ENCODE measurements at regions not wholly inside any gene's neighbourhood (a gene's known extent, or its start where the extent isn't known, plus 50 kb on each side); places are given as distances from the start of the nearest gene placed in this dataset.

DNA sequence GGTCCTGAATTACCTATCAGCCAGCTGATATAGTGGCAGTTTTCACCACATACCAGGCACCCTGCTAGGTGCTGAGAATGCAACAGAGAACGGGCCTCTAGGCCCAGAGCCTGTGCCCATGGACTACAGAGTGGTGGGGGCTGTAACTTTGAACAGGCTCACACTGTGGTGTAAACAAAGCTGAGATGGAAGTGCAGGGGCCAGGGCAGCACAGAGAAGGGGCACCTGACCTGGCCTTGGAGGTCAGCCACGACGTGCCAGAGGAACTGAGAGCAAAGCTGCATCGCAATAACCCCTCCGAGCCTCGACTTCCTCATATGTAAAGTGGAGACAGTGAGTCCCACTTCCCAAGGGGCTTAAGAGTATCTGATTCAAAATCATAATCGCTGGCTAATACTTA lies 105.8 kb downstream of the MAFB start:
- no peaks in the 10 kb centered on the region for H3K9me3 Mint-ChIP-seq
- H3K36me3 Mint-ChIP-seq (ENCODE audit: low read depth), result no peaks in the 10 kb centered on the region
- no peak for DNase-seq (ENCODE audit: low spot score)
- no peak overlapping the region for H3K27ac Mint-ChIP-seq
- peaks cover 3% of the 10 kb centered on the region for H3K27me3 Mint-ChIP-seq (ENCODE audit: low read depth)
- H3K4me1 Mint-ChIP-seq (ENCODE audit: low read depth), result no peaks in the 10 kb centered on the region
- H3K4me3 Mint-ChIP-seq, result no peak overlapping the region

DNA sequence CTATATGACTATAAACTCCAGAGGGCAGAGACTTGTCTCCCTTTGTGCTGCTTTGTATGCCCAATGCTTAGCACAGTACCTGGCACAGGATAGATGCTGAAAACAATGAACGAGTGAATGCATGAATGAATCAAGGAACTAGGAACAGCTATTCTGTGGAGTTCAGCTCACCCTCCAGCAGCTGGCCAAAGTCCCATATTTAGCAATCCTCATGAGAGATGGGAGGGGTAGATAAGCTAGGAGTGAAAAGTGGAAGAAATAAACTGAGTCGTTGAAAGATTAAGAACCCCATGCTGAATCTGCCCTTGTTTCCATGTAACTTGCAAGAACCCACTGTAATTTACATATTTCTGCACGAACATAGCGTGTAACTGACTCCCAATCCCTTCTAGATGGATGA lies 106.5 kb downstream of the MAFB start:
- H3K36me3 Mint-ChIP-seq (ENCODE audit: low read depth), result no peaks in the 10 kb centered on the region
- no peak overlapping the region for H3K4me3 Mint-ChIP-seq
- H3K27me3 Mint-ChIP-seq (ENCODE audit: low read depth), result peaks cover 3% of the 10 kb centered on the region
- no peak for DNase-seq (ENCODE audit: low spot score)
- no peak overlapping the region for H3K27ac Mint-ChIP-seq
- no peaks in the 10 kb centered on the region for H3K4me1 Mint-ChIP-seq (ENCODE audit: low read depth)
- H3K9me3 Mint-ChIP-seq, result no peaks in the 10 kb centered on the region

DNA sequence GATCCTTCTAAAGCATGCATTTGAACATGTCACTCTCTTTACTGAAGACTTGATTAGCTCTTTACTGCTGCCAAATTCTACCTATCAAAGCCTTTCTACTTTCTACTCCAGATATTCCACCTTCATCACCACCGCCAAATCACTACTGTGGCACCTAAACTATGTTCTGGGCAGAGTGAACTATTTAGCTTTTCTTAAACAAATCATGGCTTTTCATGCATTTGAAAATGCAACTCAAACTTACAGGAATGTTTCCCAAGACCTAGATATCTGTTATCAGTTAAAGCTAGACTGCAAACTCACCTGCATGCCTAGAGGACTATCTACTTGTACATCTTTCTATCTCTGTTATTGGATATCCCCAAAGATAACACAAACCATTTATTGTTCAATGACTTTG lies 109.3 kb downstream of the MAFB start:
- Mint-ChIP-seq H3K4me3 (no peak overlapping the region), H3K9me3 (no peaks in the 10 kb centered on the region), H3K4me1 (ENCODE audit: low read depth) (no peaks in the 10 kb centered on the region), H3K36me3 (ENCODE audit: low read depth) (no peaks in the 10 kb centered on the region), H3K27me3 (ENCODE audit: low read depth) (peaks cover 3% of the 10 kb centered on the region), H3K27ac (no peak overlapping the region)
- DNase-seq (ENCODE audit: low spot score), result no peak

DNA sequence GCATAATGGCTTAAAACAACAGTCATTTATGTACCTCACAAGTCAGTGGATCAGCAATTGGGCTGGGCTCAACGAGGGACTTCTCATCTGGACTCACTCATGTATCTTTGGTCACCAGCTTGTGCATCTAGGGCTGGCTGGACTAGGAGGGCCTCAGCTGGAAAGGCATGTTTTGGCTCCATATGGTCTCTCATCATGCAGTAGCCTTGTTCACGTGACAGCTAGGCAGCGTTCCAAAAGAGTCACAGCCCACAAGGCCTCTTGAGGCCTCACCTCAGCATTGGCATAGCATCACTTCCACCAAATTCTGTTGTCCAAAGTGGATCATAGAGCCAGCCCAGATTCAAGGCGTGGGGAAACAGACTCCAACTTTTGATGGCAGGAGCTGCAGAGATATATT lies 110.1 kb downstream of the MAFB start:
- Mint-ChIP-seq H3K9me3 (no peaks in the 10 kb centered on the region), H3K27ac (no peak overlapping the region), H3K4me1 (ENCODE audit: low read depth) (no peaks in the 10 kb centered on the region), H3K4me3 (no peak overlapping the region), H3K36me3 (ENCODE audit: low read depth) (no peaks in the 10 kb centered on the region), H3K27me3 (ENCODE audit: low read depth) (peaks cover 3% of the 10 kb centered on the region)
- DNase-seq (ENCODE audit: low spot score), result no peak

DNA sequence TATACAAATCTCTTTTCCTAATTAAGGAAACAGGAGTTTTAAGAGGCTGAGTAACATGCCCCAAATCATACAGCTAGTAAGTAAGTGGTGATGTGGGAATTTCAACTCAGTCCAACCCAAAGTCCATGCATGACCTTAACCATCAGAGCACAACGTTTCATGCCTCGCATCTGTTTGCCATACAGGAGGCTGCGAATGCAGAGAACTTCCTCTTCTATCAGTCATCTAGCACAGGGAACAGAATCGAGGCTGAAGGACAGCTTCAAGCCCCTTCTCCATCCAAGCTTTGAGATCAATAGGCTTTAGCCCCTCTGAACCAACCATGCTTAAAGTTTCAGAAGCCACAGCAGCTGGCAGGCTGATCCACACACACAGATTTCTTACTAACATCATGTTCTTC lies 113.2 kb downstream of the MAFB start:
- Mint-ChIP-seq H3K4me3 (no peak overlapping the region), H3K4me1 (ENCODE audit: low read depth) (no peaks in the 10 kb centered on the region), H3K9me3 (no peaks in the 10 kb centered on the region), H3K27me3 (ENCODE audit: low read depth) (peaks cover 3% of the 10 kb centered on the region), H3K27ac (no peak overlapping the region), H3K36me3 (ENCODE audit: low read depth) (no peaks in the 10 kb centered on the region)
- DNase-seq (ENCODE audit: low spot score), result no peak

DNA sequence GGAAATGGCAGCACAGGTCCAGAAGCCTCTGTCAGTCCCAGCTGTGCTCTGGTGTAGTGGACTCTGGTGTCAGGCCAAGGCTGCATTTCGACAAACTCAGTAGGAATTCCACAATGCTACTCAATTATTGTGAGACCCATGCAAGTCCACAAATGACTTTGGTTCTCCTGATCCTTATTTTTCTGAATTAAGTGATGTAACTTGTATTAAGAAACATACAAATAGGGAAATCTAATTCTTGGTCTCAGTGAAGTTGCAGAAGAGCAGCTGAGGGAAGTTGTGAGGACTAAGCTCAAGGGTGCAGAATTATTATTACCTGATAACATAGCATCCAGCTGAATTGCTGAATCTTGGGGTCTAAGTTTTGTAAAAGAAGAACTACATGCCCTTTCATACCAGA lies 116.8 kb downstream of the MAFB start:
- DNase-seq (ENCODE audit: low spot score), result no peak
- Mint-ChIP-seq H3K9me3 (no peaks in the 10 kb centered on the region), H3K27me3 (ENCODE audit: low read depth) (no peaks in the 10 kb centered on the region), H3K27ac (no peak overlapping the region), H3K4me1 (ENCODE audit: low read depth) (no peaks in the 10 kb centered on the region), H3K36me3 (ENCODE audit: low read depth) (no peaks in the 10 kb centered on the region), H3K4me3 (no peak overlapping the region)

DNA sequence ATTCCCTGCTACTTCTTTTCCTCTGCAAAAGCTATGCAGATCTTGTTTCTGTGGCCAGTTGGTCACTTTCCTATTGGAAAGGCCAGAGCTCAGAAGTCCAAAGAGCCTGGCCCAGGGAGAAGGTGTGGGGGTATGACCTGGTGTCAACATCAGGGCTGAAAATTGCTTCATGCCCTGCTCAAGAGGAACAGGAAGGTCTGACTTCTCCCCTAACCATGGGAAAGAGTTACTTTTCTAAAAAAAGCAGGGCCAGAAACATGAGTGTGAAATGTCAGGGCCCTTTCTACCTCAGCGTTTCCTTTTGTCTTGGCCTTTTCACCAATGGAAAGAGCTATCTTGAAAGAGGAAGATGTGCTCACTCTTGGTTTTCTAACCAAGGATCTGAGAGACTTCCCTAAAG lies 117.4 kb downstream of the MAFB start:
- Mint-ChIP-seq H3K9me3 (no peaks in the 10 kb centered on the region), H3K36me3 (ENCODE audit: low read depth) (no peaks in the 10 kb centered on the region), H3K27ac (no peak overlapping the region), H3K27me3 (ENCODE audit: low read depth) (no peaks in the 10 kb centered on the region), H3K4me1 (ENCODE audit: low read depth) (no peaks in the 10 kb centered on the region), H3K4me3 (no peak overlapping the region)
- no peak for DNase-seq (ENCODE audit: low spot score)

DNA sequence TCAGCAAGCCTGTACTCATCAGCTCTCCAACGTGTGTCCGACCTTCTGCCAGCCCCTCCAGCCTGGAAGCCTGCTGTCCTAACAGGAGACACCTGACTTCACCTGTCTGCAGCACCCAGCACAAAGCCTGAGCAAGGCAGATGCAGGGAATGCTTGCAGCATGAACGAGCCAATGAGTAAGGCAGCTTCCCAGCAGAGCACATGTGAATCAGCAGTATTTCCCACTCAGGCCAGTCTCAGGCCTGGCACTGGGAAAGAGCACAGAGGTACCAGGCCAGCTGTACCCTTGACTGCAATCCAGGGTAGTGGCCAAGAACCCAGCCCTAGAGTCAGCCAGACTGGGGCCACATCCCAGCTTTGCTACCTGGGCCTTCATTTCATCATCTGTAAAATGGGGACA lies 120.8 kb downstream of the MAFB start:
- Mint-ChIP-seq H3K9me3 (no peaks in the 10 kb centered on the region), H3K4me3 (no peak overlapping the region), H3K36me3 (ENCODE audit: low read depth) (no peaks in the 10 kb centered on the region), H3K27me3 (ENCODE audit: low read depth) (no peaks in the 10 kb centered on the region), H3K4me1 (ENCODE audit: low read depth) (no peaks in the 10 kb centered on the region), H3K27ac (no peak overlapping the region)
- no peak for DNase-seq (ENCODE audit: low spot score)

DNA sequence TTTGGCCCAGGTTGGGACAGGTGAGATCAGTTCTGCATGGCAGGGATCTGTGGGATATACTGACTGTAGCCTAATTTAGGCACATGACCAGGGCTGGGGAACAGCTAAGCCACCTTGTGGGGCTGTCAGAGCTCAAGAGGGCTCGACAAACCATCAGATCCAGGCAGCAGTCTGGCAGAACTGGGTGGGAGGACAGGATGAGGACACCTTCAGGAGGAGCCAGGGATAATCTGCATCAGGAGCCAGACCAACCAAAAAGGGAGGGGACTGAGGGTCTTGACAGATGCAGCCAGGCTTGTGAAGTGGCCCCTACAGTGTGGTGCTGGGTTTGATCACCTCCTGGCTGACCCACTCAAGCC lies 123.4 kb downstream of the MAFB start:
- DNase-seq (ENCODE audit: low spot score), result no peak
- no peaks in the 10 kb centered on the region for H3K27me3 Mint-ChIP-seq (ENCODE audit: low read depth)
- H3K4me1 Mint-ChIP-seq (ENCODE audit: low read depth), result no peaks in the 10 kb centered on the region
- no peaks in the 10 kb centered on the region for H3K36me3 Mint-ChIP-seq (ENCODE audit: low read depth)
- no peak overlapping the region for H3K4me3 Mint-ChIP-seq
- H3K9me3 Mint-ChIP-seq, result no peaks in the 10 kb centered on the region
- no peak overlapping the region for H3K27ac Mint-ChIP-seq

DNA sequence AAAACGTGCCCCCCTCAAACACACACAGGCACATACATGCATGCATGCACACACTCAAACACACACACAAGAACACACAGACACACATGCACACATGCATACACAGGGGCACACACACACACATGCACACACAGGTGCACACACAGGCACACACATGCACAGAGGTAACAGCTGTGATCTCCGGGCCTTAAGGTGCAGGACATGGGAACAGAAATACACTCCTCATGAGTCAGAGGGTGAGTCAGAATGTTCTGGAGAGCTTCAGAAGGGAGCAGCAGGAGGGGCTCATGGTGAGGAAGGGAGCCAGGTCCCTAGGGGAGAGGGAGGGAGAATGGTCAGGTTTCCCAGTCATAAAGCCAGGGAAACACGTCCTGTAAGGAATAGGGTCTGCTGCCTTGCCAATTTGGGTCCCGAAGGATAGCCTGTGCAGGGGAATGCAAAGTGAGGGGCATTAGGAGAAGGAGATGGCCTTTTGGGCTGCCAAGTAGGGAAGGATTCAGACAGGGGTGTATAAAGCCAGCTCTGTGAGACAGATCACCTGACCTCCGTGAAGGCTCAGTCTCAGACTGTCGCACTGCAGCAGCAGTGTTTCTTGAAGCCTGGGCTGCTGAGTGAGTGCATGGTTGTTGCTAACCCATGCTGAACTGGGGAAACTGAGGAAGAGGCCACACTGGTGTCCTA lies 123.9 kb downstream of the MAFB start:
- Mint-ChIP-seq H3K9me3 (no peaks in the 10 kb centered on the region), H3K27ac (no peak overlapping the region), H3K4me3 (no peak overlapping the region), H3K27me3 (ENCODE audit: low read depth) (no peaks in the 10 kb centered on the region), H3K4me1 (ENCODE audit: low read depth) (no peaks in the 10 kb centered on the region), H3K36me3 (ENCODE audit: low read depth) (no peaks in the 10 kb centered on the region)
- no peak for DNase-seq (ENCODE audit: low spot score)

DNA sequence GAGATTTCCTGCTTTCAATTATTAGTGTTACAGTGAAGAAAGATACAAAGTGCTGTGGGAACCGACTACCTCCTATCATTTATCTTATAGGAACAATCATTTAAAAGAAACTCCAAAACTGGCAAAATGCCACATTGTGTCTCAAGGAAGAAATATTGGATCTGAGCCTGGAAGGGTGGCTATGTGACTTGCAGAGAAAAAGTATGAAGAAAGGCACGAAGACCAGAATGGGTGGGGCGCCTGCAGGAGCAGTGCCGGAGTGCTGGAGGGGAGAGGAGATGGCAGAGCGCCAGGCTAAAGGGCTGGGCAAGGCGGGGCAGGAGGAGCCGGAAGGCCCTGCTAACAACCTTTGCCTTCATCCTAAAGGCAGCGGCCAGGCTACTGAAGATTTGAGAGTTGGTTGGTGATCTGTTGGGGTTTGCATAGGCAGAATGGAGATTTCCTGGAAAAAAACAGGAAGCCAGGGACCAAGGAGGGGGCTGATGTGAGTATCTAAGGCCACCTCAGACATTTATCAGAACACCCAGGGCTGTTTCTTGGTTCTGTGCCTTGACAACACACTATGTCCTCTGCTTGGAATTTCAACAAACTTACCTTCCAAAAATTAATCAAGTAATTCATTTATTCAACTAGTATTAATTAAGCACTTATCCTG lies 125.6 kb downstream of the MAFB start:
- Mint-ChIP-seq H3K4me1 (ENCODE audit: low read depth) (no peaks in the 10 kb centered on the region), H3K27ac (no peak overlapping the region), H3K4me3 (no peak overlapping the region), H3K36me3 (ENCODE audit: low read depth) (no peaks in the 10 kb centered on the region), H3K27me3 (ENCODE audit: low read depth) (no peaks in the 10 kb centered on the region), H3K9me3 (no peaks in the 10 kb centered on the region)
- DNase-seq (ENCODE audit: low spot score), result no peak

DNA sequence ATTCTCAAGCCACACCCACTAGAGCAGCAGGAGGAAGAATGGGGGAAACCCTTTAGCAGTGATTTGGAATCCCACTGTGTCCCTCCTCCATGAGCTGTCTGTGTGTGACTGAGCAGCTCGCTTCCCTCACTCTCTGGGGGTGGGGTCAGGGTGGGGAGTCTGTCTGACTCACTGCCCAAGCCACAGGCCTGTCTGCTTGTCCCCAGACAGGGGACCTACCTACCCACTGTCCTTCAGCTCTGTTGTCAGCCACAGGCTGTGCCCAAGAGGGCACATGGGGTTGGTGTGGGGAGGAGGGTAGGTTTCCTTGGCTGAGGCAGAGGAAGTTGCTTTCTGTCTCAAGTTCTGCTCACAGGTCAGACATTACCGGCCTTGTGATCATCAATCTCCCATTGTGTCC lies 127.0 kb downstream of the MAFB start:
- H3K27me3 Mint-ChIP-seq (ENCODE audit: low read depth), result no peaks in the 10 kb centered on the region
- no peak overlapping the region for H3K4me3 Mint-ChIP-seq
- no peak overlapping the region for H3K27ac Mint-ChIP-seq
- no peaks in the 10 kb centered on the region for H3K4me1 Mint-ChIP-seq (ENCODE audit: low read depth)
- no peaks in the 10 kb centered on the region for H3K9me3 Mint-ChIP-seq
- DNase-seq (ENCODE audit: low spot score), result no peak
- no peaks in the 10 kb centered on the region for H3K36me3 Mint-ChIP-seq (ENCODE audit: low read depth)

DNA sequence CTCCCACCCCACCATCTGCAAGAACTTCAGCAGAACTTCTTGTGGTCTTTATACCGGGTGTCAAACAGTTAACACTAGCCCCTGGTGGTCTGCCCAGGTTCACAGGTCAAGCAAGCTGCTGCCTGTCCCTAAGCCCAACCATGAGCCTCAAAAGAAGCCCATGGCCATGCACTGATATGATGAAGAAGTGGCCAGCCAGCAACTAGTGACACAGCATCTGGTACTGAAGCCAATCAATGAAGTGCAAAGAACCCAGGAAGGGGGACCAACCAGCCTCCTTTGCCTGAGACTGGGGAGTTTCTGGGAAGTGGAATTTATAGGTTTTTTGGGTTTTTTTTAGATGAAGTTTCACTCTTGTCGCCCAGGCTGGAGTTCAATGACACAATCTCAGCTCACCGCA lies 127.8 kb downstream of the MAFB start:
- Mint-ChIP-seq H3K36me3 (ENCODE audit: low read depth) (no peaks in the 10 kb centered on the region), H3K4me3 (no peak overlapping the region), H3K27ac (no peak overlapping the region), H3K4me1 (ENCODE audit: low read depth) (no peaks in the 10 kb centered on the region), H3K27me3 (ENCODE audit: low read depth) (no peaks in the 10 kb centered on the region), H3K9me3 (no peaks in the 10 kb centered on the region)
- DNase-seq (ENCODE audit: low spot score), result no peak

DNA sequence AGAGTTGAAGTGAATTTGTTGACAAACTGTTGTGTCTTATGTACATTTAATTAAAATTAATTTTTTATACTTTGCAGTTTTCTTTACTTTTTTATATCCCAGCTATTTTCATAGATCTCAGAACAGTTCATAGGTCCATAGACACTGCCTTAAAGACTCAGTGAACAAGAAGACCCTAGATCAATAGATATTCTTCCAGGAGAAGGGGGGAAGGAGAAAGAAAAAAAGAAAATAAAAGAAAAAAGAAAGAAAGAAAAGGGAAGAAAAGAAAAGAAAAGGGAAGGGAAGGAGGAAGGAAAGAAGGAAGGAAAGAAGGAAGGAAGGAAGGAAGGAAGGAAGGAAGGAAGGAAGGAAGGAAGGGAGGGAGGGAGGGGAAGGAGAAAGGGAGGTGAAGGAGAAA lies 130.8 kb downstream of the MAFB start:
- Mint-ChIP-seq H3K27ac (no peak overlapping the region), H3K9me3 (no peaks in the 10 kb centered on the region), H3K4me1 (ENCODE audit: low read depth) (no peaks in the 10 kb centered on the region), H3K4me3 (no peak overlapping the region), H3K36me3 (ENCODE audit: low read depth) (no peaks in the 10 kb centered on the region), H3K27me3 (ENCODE audit: low read depth) (no peaks in the 10 kb centered on the region)
- no peak for DNase-seq (ENCODE audit: low spot score)

DNA sequence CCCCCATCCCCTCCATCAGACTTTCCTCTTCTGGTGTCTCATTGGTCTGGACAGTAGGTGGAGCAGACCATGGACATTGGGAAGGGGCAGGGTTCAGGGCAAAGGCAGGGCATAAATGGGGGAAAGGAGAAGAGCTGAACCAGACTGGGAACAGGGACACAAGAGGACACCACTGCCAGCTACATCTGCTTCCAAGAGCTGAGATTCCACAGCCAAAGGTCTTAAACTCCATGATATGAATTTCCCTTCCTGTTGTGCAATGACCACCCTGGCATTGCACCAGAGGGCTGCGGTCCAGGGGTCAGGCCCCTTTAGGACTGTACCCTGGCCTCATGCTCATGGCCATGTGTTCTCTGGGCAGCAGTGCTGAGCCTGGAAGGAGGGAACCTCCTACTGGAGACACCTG lies 137.9 kb downstream of the MAFB start:
- no peaks in the 10 kb centered on the region for H3K36me3 Mint-ChIP-seq (ENCODE audit: low read depth)

More for the DNA sequence above, 137.9 kb downstream of the MAFB start:
- Mint-ChIP-seq H3K4me3 (no peak overlapping the region), H3K27me3 (ENCODE audit: low read depth) (no peaks in the 10 kb centered on the region), H3K9me3 (no peaks in the 10 kb centered on the region), H3K4me1 (ENCODE audit: low read depth) (no peaks in the 10 kb centered on the region), H3K27ac (no peak overlapping the region)
- no peak for DNase-seq (ENCODE audit: low spot score)

All from T-helper 2 cell treated with Interferon-gamma antibody and Interleukin-4, amounts not matched to agents 5 μg/mL and 100 μg/mL, for 36 hours (primary cell).